Ishikawa (cell line): ENCODE measurements at regions not wholly inside any gene's neighbourhood (a gene's known extent, or its start where the extent isn't known, plus 50 kb on each side); places are given as distances from the start of the nearest gene placed in this dataset.

Experiments used
- CEBPB ChIP-seq: IDR thresholded peaks from 2 replicates; pipeline ENCODE4 v1.6.1; 2012
- CREB1 ChIP-seq: IDR thresholded peaks from 2 replicates; pipeline ENCODE4 v1.6.1; 2012; ENCODE audit warnings: low read depth
- EGR1 ChIP-seq: IDR thresholded peaks from 2 replicates; pipeline ENCODE4 v1.6.1; 2012
- EP300 ChIP-seq: IDR thresholded peaks from 2 replicates; pipeline ENCODE4 v1.6.1; 2012; ENCODE audit warnings: borderline replicate concordance
- FOXM1 ChIP-seq: IDR thresholded peaks from 2 replicates; pipeline ENCODE4 v1.6.1; 2012; ENCODE audit warnings: low read depth, borderline replicate concordance
- MAX ChIP-seq: IDR thresholded peaks from 2 replicates; pipeline ENCODE4 v1.6.1; 2012
- NFIC ChIP-seq: IDR thresholded peaks from 2 replicates; pipeline ENCODE4 v1.6.1; 2012
- RAD21 ChIP-seq: IDR thresholded peaks from 2 replicates; pipeline ENCODE4 v1.6.1; 2012; ENCODE audit warnings: low read depth
- REST ChIP-seq: IDR thresholded peaks from 2 replicates; pipeline ENCODE4 v1.6.1; 2012; ENCODE audit warnings: low read depth, mild to moderate bottlenecking
- TAF1 ChIP-seq: IDR thresholded peaks from 2 replicates; pipeline ENCODE4 v1.6.1; 2012; ENCODE audit warnings: low read depth, mild to moderate bottlenecking
- TCF12 ChIP-seq: IDR thresholded peaks from 2 replicates; pipeline ENCODE4 v1.6.1; 2012; ENCODE audit warnings: low read depth
- TEAD4 ChIP-seq: IDR thresholded peaks from 2 replicates; pipeline ENCODE4 v1.6.1; 2012
- YY1 ChIP-seq: IDR thresholded peaks from 2 replicates; pipeline ENCODE4 v1.6.1; 2012; ENCODE audit warnings: low read depth
- ZBTB7A ChIP-seq: IDR thresholded peaks from 2 replicates; pipeline ENCODE4 v1.6.1; 2012; ENCODE audit warnings: low read depth
- TF ChIP-seq, protein P1 (sequence below): IDR thresholded peaks from 2 replicates; pipeline ENCODE4 v1.6.1; 2012

DNA sequence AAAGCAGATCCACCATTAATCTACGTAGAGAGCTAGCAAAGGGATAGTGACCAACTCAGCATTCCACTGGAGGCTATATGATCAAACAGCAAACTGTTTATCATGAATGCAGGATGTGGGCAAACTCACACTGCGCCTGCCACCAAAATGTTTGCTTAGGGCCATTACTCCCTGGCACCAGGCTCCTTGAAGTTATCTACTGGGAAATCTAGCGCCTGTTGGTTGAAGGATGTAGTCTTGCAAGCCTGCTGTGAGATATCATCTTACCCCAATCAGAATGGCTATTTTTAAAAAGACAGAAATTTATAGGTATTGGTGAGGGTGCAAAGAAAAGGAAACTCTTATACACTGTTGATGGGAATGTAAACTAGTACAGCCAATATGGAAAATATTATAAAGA is 332.5 kb upstream of the RPS23 start:
- TF ChIP-seq EP300: no peak
- TF ChIP-seq ZBTB7A: no peak
- no peak for TF ChIP-seq YY1
- TF ChIP-seq, protein P1, sequence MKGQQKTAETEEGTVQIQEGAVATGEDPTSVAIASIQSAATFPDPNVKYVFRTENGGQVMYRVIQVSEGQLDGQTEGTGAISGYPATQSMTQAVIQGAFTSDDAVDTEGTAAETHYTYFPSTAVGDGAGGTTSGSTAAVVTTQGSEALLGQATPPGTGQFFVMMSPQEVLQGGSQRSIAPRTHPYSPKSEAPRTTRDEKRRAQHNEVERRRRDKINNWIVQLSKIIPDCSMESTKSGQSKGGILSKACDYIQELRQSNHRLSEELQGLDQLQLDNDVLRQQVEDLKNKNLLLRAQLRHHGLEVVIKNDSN: no peak
- TF ChIP-seq NFIC: no peak
- no peak for TF ChIP-seq FOXM1
- no peak for TF ChIP-seq TCF12

- TF ChIP-seq EP300: no peak
- TF ChIP-seq, protein P1: no peak
- TF ChIP-seq CEBPB: no peak
- TF ChIP-seq REST: no peak
- TF ChIP-seq TEAD4: no peak
Observed at GRCh38 chr5:82605441-82605973, 327.4 kb upstream of the RPS23 start.

GRCh38 chr5:82603033-82603987 is 325.2 kb upstream of the RPS23 start:
- TF ChIP-seq RAD21: no peak
- TF ChIP-seq EGR1: no peak
- no peak for TF ChIP-seq NFIC
- TF ChIP-seq ZBTB7A: no peak
- TF ChIP-seq EP300: no peak
- TF ChIP-seq MAX: no peak
- TF ChIP-seq REST: no peak
- no peak for TF ChIP-seq CEBPB
- no peak for TF ChIP-seq TAF1
- TF ChIP-seq, protein P1: no peak
- no peak for TF ChIP-seq YY1
- TF ChIP-seq TEAD4: no peak
- TF ChIP-seq TCF12: no peak
- TF ChIP-seq FOXM1: no peak

DNA sequence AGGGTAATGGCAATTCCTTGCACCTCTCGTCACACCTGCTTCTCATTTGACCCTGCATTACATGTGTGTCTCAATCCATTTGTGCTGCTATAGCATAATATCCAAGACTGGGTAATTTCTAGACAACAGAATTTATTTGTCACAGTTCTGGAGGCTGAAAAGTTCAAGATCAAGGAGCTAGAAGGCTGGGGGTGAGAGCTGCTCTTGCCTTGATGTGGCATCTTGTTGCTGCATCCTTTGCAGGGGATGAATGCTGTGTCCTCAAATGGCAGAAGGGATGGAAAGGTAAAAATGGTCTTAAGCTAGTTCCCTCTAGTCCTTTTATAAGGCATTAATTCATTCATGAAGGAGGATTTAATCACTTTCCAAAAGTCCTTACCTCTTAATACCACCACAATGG is 323.7 kb upstream of the RPS23 start:
- no peak for TF ChIP-seq RAD21
- no peak for TF ChIP-seq CEBPB
- TF ChIP-seq TAF1: no peak
- no peak for TF ChIP-seq FOXM1
- no peak for TF ChIP-seq TEAD4
- no peak for TF ChIP-seq ZBTB7A
- no peak for TF ChIP-seq EGR1
- no peak for TF ChIP-seq YY1
- no peak for TF ChIP-seq CREB1
- no peak for TF ChIP-seq EP300
- no peak for TF ChIP-seq MAX
- TF ChIP-seq TCF12: no peak
- TF ChIP-seq, protein P1: no peak
- TF ChIP-seq NFIC: no peak
- no peak for TF ChIP-seq REST
